CD4-positive, alpha-beta T cell treated with Interleukin-12 subunit alpha and Interleukin-12 subunit beta, for 1 hour (primary cell): ENCODE measurements at regions not wholly inside any gene's neighbourhood (a gene's known extent, or its start where the extent isn't known, plus 50 kb on each side); places are given as distances from the start of the nearest gene placed in this dataset.

ENCODE experiments used
- DNase-seq: peaks from one replicate; pipeline ENCODE4 v3.0.0-alpha.2; 2020

GRCh38 chr20:57066126-57066900, 200.1 kb downstream of the BMP7 start:
- no peak for DNase-seq

- no peak for DNase-seq
Measured at GRCh38 chr20:57069442-57069841, 197.0 kb downstream of the BMP7 start.

- no peak for DNase-seq
Measured at GRCh38 chr20:57070296-57070695, 196.1 kb downstream of the BMP7 start.

GRCh38 chr20:57071283-57071731, 195.1 kb downstream of the BMP7 start:
- DNase-seq, result no peak

GRCh38 chr20:57071954-57072583, 194.4 kb downstream of the BMP7 start:
- no peak for DNase-seq

- no peak for DNase-seq
Measured at GRCh38 chr20:57073402-57073801, 193.0 kb downstream of the BMP7 start.

GRCh38 chr20:57074386-57074785, 192.1 kb downstream of the BMP7 start:
- DNase-seq, result no peak

GRCh38 chr20:57075181-57075580, 191.3 kb downstream of the BMP7 start:
- no peak for DNase-seq

- DNase-seq, result no peak
Measured at GRCh38 chr20:57075603-57076002, 190.8 kb downstream of the BMP7 start.

- no peak for DNase-seq
Measured at GRCh38 chr20:57076152-57076652, 190.2 kb downstream of the BMP7 start.

- no peak for DNase-seq
Measured at GRCh38 chr20:57076951-57077350, 189.5 kb downstream of the BMP7 start.

GRCh38 chr20:57078116-57078515, 188.3 kb downstream of the BMP7 start:
- no peak for DNase-seq

GRCh38 chr20:57079031-57080005, 187.1 kb downstream of the BMP7 start:
- no peak for DNase-seq

- no peak for DNase-seq
Measured at GRCh38 chr20:57080796-57081195, 185.6 kb downstream of the BMP7 start.

GRCh38 chr20:57082357-57082945, 184.0 kb downstream of the BMP7 start:
- no peak for DNase-seq

GRCh38 chr20:57083072-57083471, 183.4 kb downstream of the BMP7 start:
- no peak for DNase-seq

GRCh38 chr20:57086066-57086465, 180.4 kb downstream of the BMP7 start:
- no peak for DNase-seq

GRCh38 chr20:57087102-57087501, 179.3 kb downstream of the BMP7 start:
- no peak for DNase-seq

- DNase-seq, result no peak
Measured at GRCh38 chr20:57087705-57088104, 178.7 kb downstream of the BMP7 start.

GRCh38 chr20:57088436-57088835, 178.0 kb downstream of the BMP7 start:
- DNase-seq, result no peak

GRCh38 chr20:57089699-57090144, 176.7 kb downstream of the BMP7 start:
- peak; percentile 42 for DNase-seq
